GM21528 (cell line): ENCODE measurements at regions not wholly inside any gene's neighbourhood (a gene's known extent, or its start where the extent isn't known, plus 50 kb on each side); places are given as distances from the start of the nearest gene placed in this dataset.
A peak's percentile ranks its signal among the peaks of the same experiment; 100 is the strongest.

Source experiments
- ATAC-seq: cut with Tn5 transposase; IDR thresholded peaks from one replicate; pipeline ENCODE4 v1.9.1; 2021; ENCODE audit warnings: mild to moderate bottlenecking, moderate library complexity; ENCODE audit not compliant: unreplicated experiment, low FRiP score

- no peak for ATAC-seq
Measured at GRCh38 chr3:177523067-177523675, 325.9 kb upstream of the TBL1XR1 start.

GRCh38 chr3:177523872-177524438 lies 326.7 kb upstream of the TBL1XR1 start:
- ATAC-seq = no peak

- no peak for ATAC-seq
Measured at GRCh38 chr3:177524742-177525141, 327.5 kb upstream of the TBL1XR1 start.

GRCh38 chr3:177525414-177525813 lies 328.1 kb upstream of the TBL1XR1 start:
- ATAC-seq = no peak

- no peak for ATAC-seq
Measured at GRCh38 chr3:177525987-177526712, 328.9 kb upstream of the TBL1XR1 start.

DNA sequence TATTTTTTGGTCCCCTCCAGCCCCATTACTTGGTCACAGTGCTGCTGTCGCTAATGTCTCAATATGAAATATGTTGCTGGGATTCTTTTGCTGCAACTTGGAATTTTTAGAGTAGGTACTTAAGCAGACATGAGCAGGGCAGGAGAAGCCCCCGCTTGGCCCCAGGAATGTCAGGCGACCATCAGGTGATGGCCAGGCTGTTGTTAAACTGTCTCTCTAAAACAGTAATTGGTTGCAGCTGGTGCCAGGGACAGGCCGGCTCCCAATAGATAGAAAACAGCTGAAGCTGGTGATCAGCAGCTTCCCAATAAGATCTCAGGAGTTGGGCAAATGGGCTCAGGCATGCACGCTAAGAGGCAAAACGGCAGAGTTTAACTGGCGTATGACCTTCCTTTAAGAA lies 329.9 kb upstream of the TBL1XR1 start:
- no peak for ATAC-seq

DNA sequence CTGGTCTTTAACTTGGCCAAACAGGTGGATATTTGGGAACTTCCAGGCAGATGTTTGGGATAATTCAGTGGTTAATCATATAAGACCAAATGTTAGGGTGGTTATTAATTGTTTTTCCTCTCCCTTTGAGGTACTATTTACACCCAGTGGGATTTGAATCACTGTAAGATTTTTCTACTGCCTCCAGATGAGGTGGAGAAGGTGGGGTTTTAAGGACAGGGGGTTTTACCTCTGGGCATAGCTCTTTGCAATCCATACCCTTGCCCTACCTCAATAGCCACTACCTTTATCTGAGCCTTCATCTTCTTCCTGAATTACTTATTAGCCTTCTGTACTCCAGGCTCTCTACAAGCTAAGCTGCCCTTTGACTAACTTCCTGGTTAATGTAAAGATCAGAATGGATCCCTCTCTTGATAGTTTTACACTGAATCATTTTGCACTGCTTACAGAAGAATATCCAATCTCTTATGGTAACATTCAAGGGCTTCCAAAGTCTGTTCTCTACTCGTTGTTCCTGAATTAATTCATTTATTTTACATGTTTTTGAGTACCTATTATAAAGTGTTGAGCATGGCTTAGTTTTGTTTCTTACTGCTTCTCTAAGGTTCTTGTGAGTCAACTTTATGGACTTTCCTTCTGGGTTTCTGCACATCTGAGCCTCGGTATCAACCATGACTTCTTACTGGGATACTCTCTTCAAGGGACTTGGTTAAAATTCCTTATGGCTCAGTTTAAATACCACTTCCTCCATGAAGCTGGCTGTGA lies 331.2 kb upstream of the TBL1XR1 start:
- ATAC-seq = no peak

- no peak for ATAC-seq
Measured at GRCh38 chr3:177529071-177529550, 331.8 kb upstream of the TBL1XR1 start.

DNA sequence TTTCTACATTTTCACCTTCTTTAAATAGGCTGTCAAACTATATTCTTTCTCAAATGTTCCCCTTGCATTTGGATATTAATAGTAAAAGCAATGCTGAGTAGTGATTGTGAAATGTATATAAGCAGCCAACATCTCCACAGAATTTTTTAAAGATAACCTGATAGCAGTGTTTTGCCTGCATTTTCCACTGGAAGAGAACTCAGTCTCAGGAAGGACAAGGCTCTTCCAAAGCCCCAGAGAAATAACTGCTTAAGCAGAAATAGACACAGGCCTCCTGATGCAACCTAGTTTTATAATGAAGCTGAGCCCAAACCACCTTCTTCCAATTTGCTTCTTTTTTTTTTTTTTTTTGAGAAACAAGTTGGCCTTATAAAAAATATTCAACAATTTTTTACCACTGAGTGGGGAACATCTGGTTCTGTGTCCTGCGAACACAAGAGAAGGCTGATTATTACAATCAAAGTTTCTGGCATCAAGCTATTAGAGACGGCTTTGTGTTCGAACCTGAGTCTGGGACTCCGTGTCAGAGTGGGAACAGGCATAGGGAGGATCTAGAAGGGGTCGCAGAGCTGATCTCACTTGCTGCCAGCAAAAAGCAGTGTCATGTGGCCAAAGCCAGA lies 332.5 kb upstream of the TBL1XR1 start:
- no peak for ATAC-seq

DNA sequence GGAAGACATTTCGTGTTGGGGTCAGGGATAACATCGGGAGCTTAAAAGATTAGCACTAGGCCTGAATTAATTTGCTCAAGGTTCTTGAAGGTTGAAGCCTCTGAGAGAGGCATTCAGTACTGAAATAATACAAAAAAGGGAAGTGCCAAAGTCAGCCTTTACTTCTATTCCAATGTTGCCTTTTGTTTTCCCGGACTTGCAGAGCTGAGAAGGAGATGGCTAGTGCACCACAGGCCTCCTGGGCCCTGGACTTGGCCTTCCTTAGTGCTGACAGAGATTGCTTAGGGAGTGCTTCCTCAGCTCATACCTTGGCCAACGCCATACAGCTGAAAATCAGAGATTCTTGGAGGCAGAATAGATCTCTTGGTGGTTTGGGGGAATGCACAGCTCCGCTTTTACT lies 333.6 kb upstream of the TBL1XR1 start:
- no peak for ATAC-seq

DNA sequence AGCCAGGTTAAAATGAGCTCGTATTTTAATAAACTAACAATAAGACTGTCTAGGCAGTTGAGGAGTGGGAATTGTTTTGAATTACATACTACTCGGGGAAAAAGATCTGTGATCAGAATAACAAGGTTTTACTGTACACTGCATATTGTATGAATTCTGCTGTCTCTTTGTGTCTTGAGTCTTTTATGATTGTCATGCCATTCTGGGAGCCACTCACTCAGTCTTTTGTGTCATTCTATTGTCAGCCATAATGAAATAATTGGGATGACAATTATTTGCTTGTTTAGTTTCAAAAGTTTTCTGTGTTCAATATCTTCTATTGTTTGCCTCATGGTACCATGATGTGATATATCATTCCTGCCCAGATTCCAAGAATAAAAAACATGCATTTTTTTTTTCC lies 339.6 kb upstream of the TBL1XR1 start:
- no peak for ATAC-seq

GRCh38 chr3:177537612-177538011 lies 340.3 kb upstream of the TBL1XR1 start:
- no peak for ATAC-seq

GRCh38 chr3:177538048-177538749 lies 340.9 kb upstream of the TBL1XR1 start:
- no peak for ATAC-seq

GRCh38 chr3:177538750-177539730 lies 341.8 kb upstream of the TBL1XR1 start:
- ATAC-seq = peak; percentile 95

DNA sequence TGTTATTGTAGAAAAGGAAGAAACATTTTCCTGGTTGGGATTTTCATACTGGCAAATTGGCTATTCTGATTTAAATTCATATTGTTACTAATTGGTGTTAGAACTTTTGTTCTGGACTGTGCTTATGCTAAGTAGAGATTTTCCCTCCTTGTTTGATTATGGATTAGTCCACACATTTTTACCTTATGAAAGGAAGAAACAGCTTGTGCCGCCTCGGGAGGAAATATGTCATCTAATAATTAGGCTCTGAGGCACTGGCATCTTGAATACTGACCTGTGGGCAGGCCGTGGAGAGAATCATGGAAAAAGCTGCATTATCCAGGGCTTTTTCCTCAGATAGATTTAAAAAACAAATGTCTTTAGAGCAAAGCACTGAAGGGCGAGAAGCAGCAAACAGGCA lies 344.3 kb upstream of the TBL1XR1 start:
- ATAC-seq = no peak

DNA sequence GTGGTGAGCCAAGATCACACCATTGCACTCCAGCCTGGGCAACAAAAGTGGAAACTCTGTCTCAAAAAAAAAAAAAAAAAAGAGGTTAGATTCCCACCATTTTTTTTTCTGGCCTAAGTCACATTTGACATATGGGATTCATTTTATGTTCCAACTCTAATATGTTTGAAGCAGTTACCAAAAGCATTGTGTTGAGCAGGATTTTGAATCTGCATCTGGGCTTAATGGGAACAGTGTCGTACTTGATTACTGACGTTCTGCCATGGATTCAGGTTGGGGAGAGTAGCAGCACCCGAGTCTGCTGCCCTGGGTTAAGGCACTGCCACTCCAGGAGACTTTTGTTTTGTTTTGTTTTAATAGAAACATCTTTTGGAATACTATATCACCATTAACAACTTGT lies 348.7 kb upstream of the TBL1XR1 start:
- ATAC-seq = no peak

DNA sequence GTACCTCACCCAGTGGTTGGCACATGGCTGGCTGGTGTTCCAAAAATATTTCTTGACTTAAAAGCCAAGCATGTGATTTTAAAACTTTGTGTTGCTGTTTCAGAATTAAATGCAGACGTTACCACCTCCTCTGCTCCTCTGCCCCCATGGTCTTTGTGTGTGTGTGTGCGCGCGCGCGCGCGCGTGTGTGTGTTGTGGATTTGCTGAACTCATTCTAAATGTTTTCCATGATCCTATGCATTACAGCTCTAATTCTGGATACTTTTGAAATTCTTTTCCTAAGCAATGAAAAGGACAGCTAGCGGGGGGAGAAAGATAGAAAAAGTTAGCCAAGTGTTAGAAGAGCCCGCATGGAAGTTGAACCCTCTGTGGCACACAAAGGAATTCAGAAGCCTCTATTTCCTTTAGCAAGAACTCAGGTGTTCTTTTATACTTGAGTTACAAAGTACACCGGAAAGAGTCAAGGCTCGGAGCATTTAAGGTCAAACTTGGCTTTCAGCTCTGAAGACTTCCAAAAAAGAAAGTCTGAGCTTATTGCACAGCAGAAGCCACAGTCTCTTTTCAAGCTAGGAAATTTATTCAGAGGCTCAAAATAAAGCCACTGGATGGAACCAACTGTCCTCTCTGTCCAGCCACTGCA lies 350.5 kb upstream of the TBL1XR1 start:
- no peak for ATAC-seq

GRCh38 chr3:177550667-177551066 lies 353.4 kb upstream of the TBL1XR1 start:
- no peak for ATAC-seq
